ENCODE measurements at regions not wholly inside any gene's neighbourhood (a gene's known extent, or its start where the extent isn't known, plus 50 kb on each side); places are given as distances from the start of the nearest gene placed in this dataset.

DNA sequence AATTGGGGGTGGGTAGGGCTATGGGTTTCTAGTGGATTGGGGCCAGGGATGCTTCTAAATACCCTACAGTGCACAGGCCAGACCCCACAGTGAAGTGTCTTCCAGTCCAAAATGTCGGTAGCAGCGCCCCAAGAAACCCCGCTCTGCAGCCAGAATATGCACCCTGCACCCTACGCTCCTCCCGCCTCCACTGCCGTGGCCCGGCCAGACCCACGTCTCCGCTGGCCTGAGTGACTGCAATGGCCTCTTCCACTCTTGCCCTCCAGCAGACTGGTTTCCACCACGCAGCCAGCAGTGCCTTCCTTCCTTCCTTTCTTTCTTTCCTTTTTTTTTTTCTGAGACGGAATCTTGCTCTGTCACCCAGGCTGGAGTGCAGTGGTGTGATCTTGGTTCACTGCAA, 91.4 kb upstream of the TAF1B start:
- TF ChIP-seq EZH2phosphoT487 (IDR thresholded peaks at IDR 0.05; ENCODE audit: borderline replicate concordance): no peak
- TF ChIP-seq, protein P1, sequence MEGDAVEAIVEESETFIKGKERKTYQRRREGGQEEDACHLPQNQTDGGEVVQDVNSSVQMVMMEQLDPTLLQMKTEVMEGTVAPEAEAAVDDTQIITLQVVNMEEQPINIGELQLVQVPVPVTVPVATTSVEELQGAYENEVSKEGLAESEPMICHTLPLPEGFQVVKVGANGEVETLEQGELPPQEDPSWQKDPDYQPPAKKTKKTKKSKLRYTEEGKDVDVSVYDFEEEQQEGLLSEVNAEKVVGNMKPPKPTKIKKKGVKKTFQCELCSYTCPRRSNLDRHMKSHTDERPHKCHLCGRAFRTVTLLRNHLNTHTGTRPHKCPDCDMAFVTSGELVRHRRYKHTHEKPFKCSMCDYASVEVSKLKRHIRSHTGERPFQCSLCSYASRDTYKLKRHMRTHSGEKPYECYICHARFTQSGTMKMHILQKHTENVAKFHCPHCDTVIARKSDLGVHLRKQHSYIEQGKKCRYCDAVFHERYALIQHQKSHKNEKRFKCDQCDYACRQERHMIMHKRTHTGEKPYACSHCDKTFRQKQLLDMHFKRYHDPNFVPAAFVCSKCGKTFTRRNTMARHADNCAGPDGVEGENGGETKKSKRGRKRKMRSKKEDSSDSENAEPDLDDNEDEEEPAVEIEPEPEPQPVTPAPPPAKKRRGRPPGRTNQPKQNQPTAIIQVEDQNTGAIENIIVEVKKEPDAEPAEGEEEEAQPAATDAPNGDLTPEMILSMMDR (conservative IDR thresholded peaks at IDR 0.05; ENCODE audit: low read length): no peak
